K562 (cell line): ENCODE measurements at regions not wholly inside any gene's neighbourhood (a gene's known extent, or its start where the extent isn't known, plus 50 kb on each side); places are given as distances from the start of the nearest gene placed in this dataset.

Experiments used
- ATAC-seq: fragments of 200-7000 bp; cut with Tn5 transposase; 3 replicates; pipeline ENCODE4 v1.9.1; 2020; ENCODE audit warnings: moderate library complexity
- BruUV-seq: library from RNA; stranded (reverse); fragments of 400-500 nt; replicated peaks from 2 replicates; lab custom pipeline; 2021; lab: Mats Ljungman, UMichigan
- CTCF ChIA-PET: fragments of 300-600 bp; formaldehyde crosslinking; extraction: SDS; loops from one replicate; lab custom pipeline; 2021; ENCODE audit warnings: low intra/inter-chr PET ratio; lab: Yijun Ruan, JAX
- POLR2A ChIA-PET: fragments of 300-600, 350-650 bp; sonication (Branson Sonifier 250); formaldehyde crosslinking; extraction: SDS; loops from one replicate; lab custom pipeline; 2021; ENCODE audit warnings: antibody characterized with exemption, inconsistent platforms; lab: Yijun Ruan, JAX
- DNase-seq, 4 experiments: peaks; one replicate each; pipeline versions ENCODE4 v3.0.0 to v3.0.0-alpha.2; 2011 to 2018; ENCODE audit warnings: low spot score in 3 of 4, mixed read lengths in 3 of 4; ENCODE audit errors: extremely low read depth in 1 of 4
- FAIRE-seq: peaks from 2 replicates; lab custom pipeline; 2011; peaks lifted over from hg19 to GRCh38; lab: Jason Lieb, UNC
- H2AFZ ChIP-seq: 2 replicates; pipeline ENCODE4 v1.6.0; 2011; ENCODE audit warnings: low read depth, low read length, control low read depth, inconsistent platforms
- H3K27ac ChIP-seq: fragments of 200-600 bp; 3 replicates; pipeline ENCODE4 v1.8.0; 2011; ENCODE audit warnings: low read depth, mild to moderate bottlenecking, control low read depth, inconsistent platforms, low read length, moderate library complexity, mixed read lengths; ENCODE audit errors: extremely low read depth
- H3K27me3 ChIP-seq, 2 experiments: fragments of 300-600 bp in 1 of 2; 2 replicates in 1 of 2; 3 replicates in 1 of 2; pipeline versions ENCODE4 v1.6.0 to v1.8.0; 2011; ENCODE audit warnings: inconsistent platforms in 2 of 2, low read length in 2 of 2, mild to moderate bottlenecking in 1 of 2, mixed read lengths in 1 of 2, moderate library complexity in 1 of 2; ENCODE audit not compliant: control insufficient read depth in 2 of 2, insufficient read depth in 2 of 2
- H3K36me3 ChIP-seq: fragments of 300-600 bp; 3 replicates; pipeline ENCODE4 v1.8.0; 2011; ENCODE audit warnings: mild to moderate bottlenecking, low read length, inconsistent platforms; ENCODE audit not compliant: control insufficient read depth, insufficient read depth
- H3K4me1 ChIP-seq, 2 experiments: fragments of 200-600 bp in 1 of 2; replicated peaks in 1 of 2; 2 replicates in 1 of 2; 3 replicates in 1 of 2; pipeline versions ENCODE4 v1.5.1 to v1.8.0; 2011; ENCODE audit warnings: inconsistent platforms in 2 of 2, low read length in 2 of 2, mild to moderate bottlenecking in 1 of 2, mixed read lengths in 1 of 2, moderate library complexity in 1 of 2; ENCODE audit not compliant: control insufficient read depth in 2 of 2, insufficient read depth in 2 of 2
- H3K4me2 ChIP-seq: 2 replicates; pipeline ENCODE4 v1.6.1; 2011; ENCODE audit warnings: low read length, control low read depth, inconsistent platforms, mixed read lengths; ENCODE audit not compliant: insufficient read depth
- H3K4me3 ChIP-seq: fragments of 200-600 bp; sonication (generic), shearing (Covaris generic); 2 replicates; pipeline ENCODE4 v1.5.1; 2016; ENCODE audit warnings: control low read depth, inconsistent platforms
- H3K79me2 ChIP-seq: fragments of 200-600 bp; 3 replicates; pipeline ENCODE4 v1.8.0; 2011; ENCODE audit warnings: low read length, inconsistent platforms; ENCODE audit not compliant: control insufficient read depth, insufficient read depth
- H3K9ac ChIP-seq, 2 experiments: 2 replicates each; pipeline versions ENCODE4 v1.6.0 to v1.6.1; 2011; ENCODE audit warnings: low read depth in 2 of 2, low read length in 2 of 2, control low read depth in 1 of 2, inconsistent platforms in 1 of 2, mild to moderate bottlenecking in 1 of 2, mixed read lengths in 1 of 2; ENCODE audit not compliant: insufficient read depth in 1 of 2
- H3K9me1 ChIP-seq: one replicate; pipeline ENCODE4 v1.6.0; 2011; ENCODE audit warnings: inconsistent platforms, mild to moderate bottlenecking, low read length, moderate library complexity; ENCODE audit not compliant: control insufficient read depth, insufficient read depth
- H3K9me3 ChIP-seq: replicated peaks from 2 replicates; pipeline ENCODE4 v1.5.1; 2011; ENCODE audit warnings: low read depth, low read length, inconsistent platforms; ENCODE audit not compliant: control insufficient read depth, insufficient read depth
- H4K20me1 ChIP-seq: replicated peaks from 2 replicates; pipeline ENCODE4 v1.6.1; 2011; ENCODE audit warnings: low read length, inconsistent platforms, mixed read lengths; ENCODE audit not compliant: control insufficient read depth, insufficient read depth
- KLF6 ChIP-seq: fragments of 250-450 bp; sonication (Bioruptor Pico); IDR thresholded peaks from 2 replicates; pipeline ENCODE4 v1.4.0; 2020; ENCODE audit warnings: mild to moderate bottlenecking, moderate library complexity, borderline replicate concordance
- NFIC ChIP-seq: fragments of 450-650 bp; IDR thresholded peaks from 2 replicates; pipeline ENCODE4 v1.6.1; 2017; ENCODE audit warnings: mild to moderate bottlenecking, inconsistent platforms
- NR2F6 ChIP-seq: fragments of 450-650 bp; formaldehyde crosslinking; IDR thresholded peaks from 2 replicates; pipeline ENCODE4 v1.4.0; 2020; ENCODE audit warnings: mild to moderate bottlenecking
- PHF8 ChIP-seq: fragments of 200-600 bp; sonication (generic); IDR thresholded peaks from 2 replicates; pipeline ENCODE4 v1.6.1; 2012; ENCODE audit warnings: mixed run types, mild to moderate bottlenecking, inconsistent platforms, low read length, moderate library complexity, borderline replicate concordance
- SNRNP70 ChIP-seq: fragments of 200-400 bp; formaldehyde crosslinking; optimal IDR thresholded peaks from 2 replicates; pipeline ENCODE3; 2017; ENCODE audit warnings: low read depth, low read length
- TAF9B ChIP-seq: fragments of 450-650 bp; IDR thresholded peaks from 2 replicates; pipeline ENCODE4 v1.6.1; 2018; ENCODE audit warnings: mild to moderate bottlenecking; ENCODE audit not compliant: partially characterized antibody
- TGIF2 ChIP-seq: sonication (generic); formaldehyde crosslinking; IDR thresholded peaks from 2 replicates; pipeline ENCODE4 v1.8.1; 2022; ENCODE audit warnings: mild to moderate bottlenecking, missing genetic modification reagents, moderate library complexity
- WGBS: fragments of 100-300 bp; shearing (Covaris generic); methylation state at CpG from one replicate; pipeline ENCODE4 v1.1.6; 2016; ENCODE audit warnings: low coverage, mixed read lengths; ENCODE audit not compliant: insufficient coverage; ENCODE audit errors: missing lambda C conversion rate; 5-methylcytosine and 5-hydroxymethylcytosine counted together
- in situ Hi-C: fragments of 300-500 bp; cut with MboI; formaldehyde crosslinking; loops from 4 replicates; pipeline ENCODE4 v1.15.0; 2018; ENCODE audit warnings: inconsistent platforms, mixed read lengths
- intact Hi-C: fragments of 100-400 bp; cut with micrococcal nuclease; formaldehyde crosslinking; loops from 2 replicates; pipeline ENCODE4 v1.14.2; 2022
- TF ChIP-seq, protein P1 (sequence below): fragments of 250-450 bp; sonication (Bioruptor Pico); IDR thresholded peaks from 2 replicates; pipeline ENCODE4 v1.8.0; 2022; ENCODE audit warnings: moderate library complexity, mild to moderate bottlenecking, inconsistent platforms

DNA sequence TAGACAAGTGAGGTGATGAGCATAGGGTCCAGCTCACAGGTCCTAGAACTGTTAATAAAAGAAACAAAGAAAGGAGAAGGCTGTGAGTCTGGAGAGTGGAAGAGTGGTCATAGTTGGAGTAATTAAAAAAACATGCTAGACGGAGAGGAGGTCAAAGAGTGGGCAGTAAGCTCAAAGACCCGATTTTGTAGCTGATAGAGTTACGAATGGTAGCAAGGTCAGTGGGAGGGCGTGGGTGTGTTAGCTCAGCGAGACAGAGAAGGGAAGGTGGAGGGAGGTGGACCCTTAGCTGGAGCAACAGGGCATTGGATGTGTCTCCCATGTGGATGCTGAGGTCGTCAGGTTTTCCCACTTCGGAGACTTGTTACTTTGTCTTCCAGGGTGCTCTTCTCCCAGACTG, 431.7 kb downstream of the CDH26 start:
- no peak overlapping the region for H3K4me2 ChIP-seq
- H3K27ac ChIP-seq: no peak overlapping the region
- 0% methylated on average over 7 of the region's 7 CpGs for WGBS
- no peaks in the 10 kb centered on the region for H3K79me2 ChIP-seq
- no TSS peak for BruUV-seq
- H3K36me3 ChIP-seq: no peaks in the 10 kb centered on the region
- no peaks in the 10 kb centered on the region for H4K20me1 ChIP-seq
- H3K9me3 ChIP-seq: no peaks in the 10 kb centered on the region
- ChIA-PET CTCF (no interaction called here), POLR2A (no interaction called here)
- H3K9ac ChIP-seq: no peak overlapping the region
- no peak overlapping the region for H3K4me3 ChIP-seq
- H3K4me1 ChIP-seq: no peaks in the 10 kb centered on the region
- FAIRE-seq (no peak), DNase-seq (no peak)
- intact Hi-C loops: no loop called here
- no peaks in the 10 kb centered on the region for H3K9me1 ChIP-seq
- TF ChIP-seq NR2F6 (CRISPR knock-in tag) (no peak), SNRNP70 (no peak), PHF8 (no peak), TAF9B (no peak), TGIF2 (CRISPR knock-in tag) (no peak)
- TF ChIP-seq, protein P1, sequence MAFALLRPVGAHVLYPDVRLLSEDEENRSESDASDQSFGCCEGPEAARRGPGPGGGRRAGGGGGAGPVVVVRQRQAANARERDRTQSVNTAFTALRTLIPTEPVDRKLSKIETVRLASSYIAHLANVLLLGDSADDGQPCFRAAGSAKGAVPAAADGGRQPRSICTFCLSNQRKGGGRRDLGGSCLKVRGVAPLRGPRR (CRISPR knock-in tag): no peak
- TF ChIP-seq, all 486 proteins: peak for 0
- no peak for ATAC-seq
- H2AFZ ChIP-seq: no peak overlapping the region
- H3K27me3 ChIP-seq: no peaks in the 10 kb centered on the region
- in situ Hi-C loops: no loop called here

DNA sequence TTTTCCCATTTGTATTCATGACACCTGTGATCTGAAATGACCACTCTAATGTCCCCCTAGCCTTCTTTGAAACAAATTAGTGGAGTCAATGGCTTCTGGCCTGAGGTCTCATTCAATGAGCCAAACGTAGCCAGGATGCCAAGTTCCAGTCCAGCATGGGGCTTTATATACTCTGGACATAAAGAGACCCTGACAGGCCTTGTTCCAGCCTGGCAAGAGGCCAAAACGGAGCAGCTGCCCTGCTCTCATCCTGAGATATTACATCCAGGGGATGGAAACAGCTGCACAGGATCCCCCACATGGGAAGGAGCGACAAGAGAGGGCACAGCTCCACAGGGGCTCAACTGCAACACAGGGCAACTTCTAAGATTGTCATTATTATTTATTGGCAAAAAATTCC, 437.8 kb downstream of the CDH26 start:
- no TSS peak for BruUV-seq

More for the DNA sequence above, 437.8 kb downstream of the CDH26 start:
- ATAC-seq (no peak), DNase-seq (no peak), FAIRE-seq (no peak)
- CTCF ChIA-PET: no interaction called here
- H3K36me3 ChIP-seq: no peaks in the 10 kb centered on the region
- POLR2A ChIA-PET: no interaction called here
- in situ Hi-C loops (no loop called here), intact Hi-C loops (no loop called here)
- no peaks in the 10 kb centered on the region for H3K4me1 ChIP-seq
- H2AFZ ChIP-seq: no peak overlapping the region
- TF ChIP-seq KLF6 (no peak), NFIC (peak; percentile 21; the same call in 1 of the 2 replicates)
- H3K9ac ChIP-seq: no peak overlapping the region
- no peak overlapping the region for H3K4me2 ChIP-seq
- no peak overlapping the region for H3K27ac ChIP-seq
- H4K20me1 ChIP-seq: no peaks in the 10 kb centered on the region
- 0% methylated on average over 3 of the region's 3 CpGs for WGBS
- no peaks in the 10 kb centered on the region for H3K9me3 ChIP-seq
- no peaks in the 10 kb centered on the region for H3K27me3 ChIP-seq
- no peak overlapping the region for H3K4me3 ChIP-seq
- H3K79me2 ChIP-seq: no peaks in the 10 kb centered on the region
- no peaks in the 10 kb centered on the region for H3K9me1 ChIP-seq
